GM13976 (cell line): ENCODE measurements at regions not wholly inside any gene's neighbourhood (a gene's known extent, or its start where the extent isn't known, plus 50 kb on each side); places are given as distances from the start of the nearest gene placed in this dataset.

Experiments used
- DNase-seq: peaks from one replicate; pipeline ENCODE4 v3.0.0; 2012; ENCODE audit warnings: low spot score
- CTCF ChIP-seq: IDR thresholded peaks from 2 replicates; pipeline ENCODE4 v1.5.1; 2012; ENCODE audit warnings: borderline replicate concordance, mild to moderate bottlenecking; ENCODE audit not compliant: insufficient read depth; ENCODE audit errors: extremely low read depth, missing control alignments, control extremely low read depth
- in situ Hi-C: fragments of 300-500 bp; cut with MboI; formaldehyde crosslinking; loops from one replicate; pipeline ENCODE4 v1.12.0; 2022; ENCODE audit warnings: low sequenced_read_pairs, mixed read lengths, inconsistent platforms; ENCODE audit not compliant: unreplicated experiment

DNA sequence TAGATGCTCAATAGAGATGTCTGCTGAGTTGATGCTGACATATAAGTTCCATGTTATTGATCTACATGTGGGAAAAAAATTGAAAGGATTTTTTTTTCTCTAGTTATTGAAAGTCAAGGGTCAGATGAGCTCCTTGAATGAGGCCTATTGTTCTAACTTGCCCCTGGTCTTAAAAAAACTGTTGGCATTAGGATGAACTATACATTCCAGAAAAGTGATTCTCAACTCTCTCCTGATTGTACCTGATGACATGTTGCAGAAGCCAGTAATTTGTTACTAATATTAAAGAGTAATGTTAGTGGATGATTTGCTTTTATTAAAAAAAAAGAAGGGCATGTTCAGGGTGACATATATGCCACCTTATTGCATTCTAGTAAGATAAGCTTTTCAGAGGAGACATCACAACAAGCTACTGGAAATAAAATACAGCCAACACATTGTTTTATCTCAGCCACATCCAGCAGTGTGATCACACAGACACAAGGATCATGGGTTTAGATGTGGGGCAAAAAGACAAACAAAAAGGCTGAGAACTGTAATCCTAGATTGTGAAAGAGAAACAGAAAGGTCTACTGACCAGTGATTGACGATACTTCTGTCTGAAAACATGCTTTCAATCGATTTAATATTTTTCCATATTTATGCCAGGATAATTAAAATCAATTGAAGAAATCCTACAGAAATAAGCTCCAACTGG is 1314.1 kb upstream of the C9orf72 start:
- no peak for TF ChIP-seq CTCF
- DNase-seq = no peak
- in situ Hi-C loops = no loop called here

DNA sequence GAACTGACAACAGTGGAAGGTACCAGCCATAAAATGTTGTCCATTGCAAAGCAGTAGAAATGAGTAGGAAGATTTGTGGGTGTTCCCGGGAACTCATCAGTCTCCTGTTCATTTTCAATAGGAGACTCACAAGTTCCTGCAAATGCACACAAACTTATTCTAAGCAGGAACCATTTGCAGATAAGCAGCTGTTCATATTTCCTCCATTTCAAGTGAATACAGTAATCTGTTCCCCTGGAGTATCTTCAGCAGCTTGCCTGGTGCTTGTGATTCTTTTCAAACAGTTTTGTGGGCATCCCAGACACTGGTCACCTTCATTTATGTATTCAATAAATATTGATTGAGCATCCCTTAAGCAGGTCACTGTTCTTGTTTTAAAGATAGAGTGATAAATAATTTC is 1315.5 kb upstream of the C9orf72 start:
- in situ Hi-C loops = no loop called here
- no peak for DNase-seq
- no peak for TF ChIP-seq CTCF

DNA sequence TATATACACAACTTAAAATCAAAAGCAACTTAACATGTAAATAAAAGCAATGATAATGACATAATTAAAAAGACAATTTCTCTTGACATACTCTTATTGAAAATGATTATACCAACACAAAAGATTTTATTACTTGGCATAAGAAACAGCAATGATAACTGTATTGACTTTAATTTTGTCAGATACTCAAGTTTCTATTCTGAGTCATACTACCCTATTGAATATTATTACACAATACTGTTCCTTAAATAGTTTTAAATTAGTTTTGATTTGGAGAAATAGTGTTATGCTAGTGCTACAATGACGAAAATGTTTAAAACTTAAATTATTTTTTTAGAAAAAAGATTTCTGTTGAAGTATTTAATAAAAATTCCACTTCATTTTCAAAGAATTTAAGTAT is 1319.3 kb upstream of the C9orf72 start:
- no peak for TF ChIP-seq CTCF
- in situ Hi-C loops = no loop called here
- DNase-seq = no peak

- no peak for DNase-seq
- in situ Hi-C loops = no loop called here
- no peak for TF ChIP-seq CTCF
Measured at GRCh38 chr9:28899267-28899666, 1326.0 kb upstream of the C9orf72 start.

GRCh38 chr9:28899926-28900325 is 1326.6 kb upstream of the C9orf72 start:
- DNase-seq = no peak
- TF ChIP-seq CTCF = no peak
- in situ Hi-C loops = no loop called here

DNA sequence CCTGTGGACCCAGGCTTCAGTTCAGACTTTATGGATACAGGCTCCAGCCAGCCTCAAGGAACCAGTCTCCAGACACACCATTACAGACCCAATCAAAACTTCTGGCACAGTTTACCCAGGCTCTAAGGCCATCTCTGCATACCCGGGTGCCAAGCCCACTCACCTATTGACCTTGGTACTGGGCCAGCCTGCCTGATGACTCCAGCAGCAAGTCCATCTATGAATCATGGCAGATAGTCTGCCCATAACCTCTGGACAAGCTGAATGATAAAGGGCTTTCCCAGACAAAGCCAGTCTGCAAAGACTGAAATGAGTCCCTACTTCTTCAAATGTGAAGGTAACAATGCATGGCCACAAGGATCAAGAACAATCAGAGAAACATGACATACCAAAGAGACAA is 1327.1 kb upstream of the C9orf72 start:
- DNase-seq = no peak
- no peak for TF ChIP-seq CTCF
- in situ Hi-C loops = no loop called here
